GM19463 (cell line): ENCODE measurements at regions not wholly inside any gene's neighbourhood (a gene's known extent, or its start where the extent isn't known, plus 50 kb on each side); places are given as distances from the start of the nearest gene placed in this dataset.
"Not testable (repeated sequence)": the region's sequence is repeated elsewhere in the genome, so short reads cannot be mapped to it uniquely, and the experiment has no call there.

Experiments
- ATAC-seq: cut with Tn5 transposase; IDR thresholded peaks from one replicate; pipeline ENCODE4 v1.9.1; 2021; ENCODE audit warnings: mild to moderate bottlenecking, moderate library complexity; ENCODE audit not compliant: unreplicated experiment

- ATAC-seq: no peak
Observed at GRCh38 chr3:22856811-22857210, 346.3 kb upstream of the UBE2E2 start.

- ATAC-seq: no peak
Observed at GRCh38 chr3:22858486-22858885, 344.6 kb upstream of the UBE2E2 start.

- no peak for ATAC-seq
Observed at GRCh38 chr3:22859618-22860017, 343.5 kb upstream of the UBE2E2 start.

- ATAC-seq: no peak
Observed at GRCh38 chr3:22861426-22861825, 341.7 kb upstream of the UBE2E2 start.

GRCh38 chr3:22862111-22862510, 341.0 kb upstream of the UBE2E2 start:
- no peak for ATAC-seq

- ATAC-seq: not testable (repeated sequence)
Observed at GRCh38 chr3:22882834-22883233, 320.3 kb upstream of the UBE2E2 start.

GRCh38 chr3:22885039-22885438, 318.1 kb upstream of the UBE2E2 start:
- ATAC-seq: no peak

GRCh38 chr3:22885574-22886341, 317.4 kb upstream of the UBE2E2 start:
- ATAC-seq: no peak

GRCh38 chr3:22886439-22887068, 316.6 kb upstream of the UBE2E2 start:
- no peak for ATAC-seq

- ATAC-seq: peak; percentile 53
Observed at GRCh38 chr3:22887664-22888291, 315.3 kb upstream of the UBE2E2 start.

GRCh38 chr3:22893101-22893500, 310.0 kb upstream of the UBE2E2 start:
- ATAC-seq: no peak

- ATAC-seq: no peak
Observed at GRCh38 chr3:22893644-22894325, 309.3 kb upstream of the UBE2E2 start.

- no peak for ATAC-seq
Observed at GRCh38 chr3:22894865-22895264, 308.3 kb upstream of the UBE2E2 start.

- no peak for ATAC-seq
Observed at GRCh38 chr3:22895671-22896070, 307.5 kb upstream of the UBE2E2 start.

- no peak for ATAC-seq
Observed at GRCh38 chr3:22898558-22898957, 304.6 kb upstream of the UBE2E2 start.

- ATAC-seq: no peak
Observed at GRCh38 chr3:22899441-22899840, 303.7 kb upstream of the UBE2E2 start.

GRCh38 chr3:22900296-22900695, 302.8 kb upstream of the UBE2E2 start:
- no peak for ATAC-seq

- ATAC-seq: no peak
Observed at GRCh38 chr3:22901684-22902083, 301.4 kb upstream of the UBE2E2 start.

- ATAC-seq: no peak
Observed at GRCh38 chr3:22907161-22907780, 295.9 kb upstream of the UBE2E2 start.

GRCh38 chr3:22907796-22908195, 295.3 kb upstream of the UBE2E2 start:
- no peak for ATAC-seq

GRCh38 chr3:22908989-22909507, 294.1 kb upstream of the UBE2E2 start:
- ATAC-seq: no peak
